ENCODE measurements at regions not wholly inside any gene's neighbourhood (a gene's known extent, or its start where the extent isn't known, plus 50 kb on each side); places are given as distances from the start of the nearest gene placed in this dataset.

DNA sequence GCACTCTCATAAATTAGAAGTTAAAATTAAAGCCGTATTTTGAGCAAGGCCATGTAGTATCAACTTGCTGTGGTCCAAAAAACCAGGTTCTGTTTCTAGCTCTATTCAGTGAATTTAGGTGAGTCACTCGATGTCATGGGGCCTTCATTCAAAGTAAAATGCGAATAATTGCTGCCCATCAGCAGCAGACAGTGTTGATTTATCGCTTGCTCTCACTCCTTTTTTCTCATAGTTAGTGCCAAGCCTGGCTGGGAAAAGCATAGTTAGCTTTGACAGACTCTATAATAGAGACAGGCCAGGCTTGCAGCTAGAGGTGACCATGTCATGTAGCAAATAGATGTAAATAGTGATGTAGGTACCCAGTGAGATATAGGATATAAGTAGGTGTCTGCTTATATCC, 136.0 kb downstream of the EDN1 start:
- H3K4me3 ChIP-seq (replicated peaks in 1 of 4; ENCODE audit: control extremely low read depth in 1 of 4, insufficient read depth in 1 of 4, low read depth in 3 of 4, low read length in 4 of 4) = no peak overlapping the region
- H3K36me3 ChIP-seq (ENCODE audit: control insufficient read depth, insufficient read depth, low read length) = no peaks in the 10 kb centered on the region
- no peaks in the 10 kb centered on the region for H4K20me1 ChIP-seq (ENCODE audit: control insufficient read depth, extremely low read depth, insufficient read depth, low read length)
- no peak for DNase-seq (ENCODE audit: low read depth in 2 of 2)
- H3K4me2 ChIP-seq (ENCODE audit: extremely low read depth, insufficient read depth, low read length) = no peak overlapping the region
- H3K27ac ChIP-seq (ENCODE audit: insufficient read depth, low read length) = no peak overlapping the region
- no peaks in the 10 kb centered on the region for H3K9me3 ChIP-seq (ENCODE audit: control insufficient read depth, insufficient read depth, low read depth, low read length)
- H3K4me1 ChIP-seq (ENCODE audit: control insufficient read depth, extremely low read depth, insufficient read depth, low read length) = no peaks in the 10 kb centered on the region
- H3K9ac ChIP-seq (ENCODE audit: insufficient read depth, low read length) = no peak overlapping the region
- TF ChIP-seq, protein P1, sequence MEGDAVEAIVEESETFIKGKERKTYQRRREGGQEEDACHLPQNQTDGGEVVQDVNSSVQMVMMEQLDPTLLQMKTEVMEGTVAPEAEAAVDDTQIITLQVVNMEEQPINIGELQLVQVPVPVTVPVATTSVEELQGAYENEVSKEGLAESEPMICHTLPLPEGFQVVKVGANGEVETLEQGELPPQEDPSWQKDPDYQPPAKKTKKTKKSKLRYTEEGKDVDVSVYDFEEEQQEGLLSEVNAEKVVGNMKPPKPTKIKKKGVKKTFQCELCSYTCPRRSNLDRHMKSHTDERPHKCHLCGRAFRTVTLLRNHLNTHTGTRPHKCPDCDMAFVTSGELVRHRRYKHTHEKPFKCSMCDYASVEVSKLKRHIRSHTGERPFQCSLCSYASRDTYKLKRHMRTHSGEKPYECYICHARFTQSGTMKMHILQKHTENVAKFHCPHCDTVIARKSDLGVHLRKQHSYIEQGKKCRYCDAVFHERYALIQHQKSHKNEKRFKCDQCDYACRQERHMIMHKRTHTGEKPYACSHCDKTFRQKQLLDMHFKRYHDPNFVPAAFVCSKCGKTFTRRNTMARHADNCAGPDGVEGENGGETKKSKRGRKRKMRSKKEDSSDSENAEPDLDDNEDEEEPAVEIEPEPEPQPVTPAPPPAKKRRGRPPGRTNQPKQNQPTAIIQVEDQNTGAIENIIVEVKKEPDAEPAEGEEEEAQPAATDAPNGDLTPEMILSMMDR (conservative IDR thresholded peaks at IDR 0.05 in 1 of 2, IDR thresholded peaks at IDR 0.05 in 1 of 2; ENCODE audit: low read depth in 1 of 2, low read length in 2 of 2) = no peak
- H3K27me3 ChIP-seq (ENCODE audit: control insufficient read depth, insufficient read depth, low read length) = no peaks in the 10 kb centered on the region
- H3K79me2 ChIP-seq (ENCODE audit: control insufficient read depth, insufficient read depth, low read length) = no peaks in the 10 kb centered on the region
- H2AFZ ChIP-seq (ENCODE audit: low read length) = no peak overlapping the region

DNA sequence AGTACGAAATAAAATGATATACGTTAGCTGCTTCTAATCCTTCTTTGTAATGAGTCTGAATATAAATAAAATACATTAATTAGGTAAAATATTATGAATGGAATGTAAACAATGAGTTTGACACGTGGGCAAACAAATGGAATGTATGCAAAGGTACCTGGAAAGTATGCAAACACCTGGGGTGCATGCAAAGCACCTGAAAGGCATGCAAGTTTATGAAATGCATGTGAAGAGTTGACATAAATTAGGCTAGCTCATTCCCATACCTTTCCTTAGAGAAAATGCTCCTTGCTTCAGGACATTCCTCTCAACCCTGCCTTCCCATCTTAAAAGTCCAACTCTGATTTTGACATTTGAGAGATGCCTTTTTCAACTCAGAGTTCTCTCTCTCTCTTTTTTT, 140.9 kb downstream of the EDN1 start:
- no peak overlapping the region for H3K4me3 ChIP-seq (replicated peaks in 1 of 4; ENCODE audit: control extremely low read depth in 1 of 4, insufficient read depth in 1 of 4, low read depth in 3 of 4, low read length in 4 of 4)
- no peak for DNase-seq (ENCODE audit: low read depth in 2 of 2)
- H4K20me1 ChIP-seq (ENCODE audit: control insufficient read depth, extremely low read depth, insufficient read depth, low read length) = no peaks in the 10 kb centered on the region
- no peak overlapping the region for H3K4me2 ChIP-seq (ENCODE audit: extremely low read depth, insufficient read depth, low read length)
- H3K4me1 ChIP-seq (ENCODE audit: control insufficient read depth, extremely low read depth, insufficient read depth, low read length) = no peaks in the 10 kb centered on the region
- no peak overlapping the region for H3K9ac ChIP-seq (ENCODE audit: insufficient read depth, low read length)
- no peaks in the 10 kb centered on the region for H3K27me3 ChIP-seq (ENCODE audit: control insufficient read depth, insufficient read depth, low read length)
- TF ChIP-seq, protein P1 (conservative IDR thresholded peaks at IDR 0.05 in 1 of 2, IDR thresholded peaks at IDR 0.05 in 1 of 2; ENCODE audit: low read depth in 1 of 2, low read length in 2 of 2) = no peak
- no peak for TF ChIP-seq EZH2 (IDR thresholded peaks at IDR 0.05; ENCODE audit: low read length, missing control alignments)
- H3K36me3 ChIP-seq (ENCODE audit: control insufficient read depth, insufficient read depth, low read length) = no peaks in the 10 kb centered on the region
- H3K79me2 ChIP-seq (ENCODE audit: control insufficient read depth, insufficient read depth, low read length) = no peaks in the 10 kb centered on the region
- no peak overlapping the region for H2AFZ ChIP-seq (ENCODE audit: low read length)
- H3K9me3 ChIP-seq (ENCODE audit: control insufficient read depth, insufficient read depth, low read depth, low read length) = no peaks in the 10 kb centered on the region
- no peak overlapping the region for H3K27ac ChIP-seq (ENCODE audit: insufficient read depth, low read length)

DNA sequence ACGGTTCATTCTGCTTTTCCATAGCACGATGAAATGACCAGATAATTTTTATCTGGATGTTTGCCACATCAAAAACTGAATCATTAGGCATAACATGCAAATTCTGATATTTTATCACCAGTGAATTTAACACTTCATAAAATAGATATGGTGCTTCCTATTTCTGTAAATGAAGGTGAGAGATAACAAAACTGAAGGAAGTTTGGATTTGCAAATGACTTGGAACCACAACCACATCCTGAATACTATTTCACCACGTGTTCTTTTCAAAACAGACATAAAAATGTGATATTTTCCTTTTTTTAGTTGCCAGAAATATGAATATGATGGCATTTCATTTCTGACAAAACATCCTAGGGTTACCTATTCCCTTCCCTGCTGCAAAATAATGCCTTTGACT, 146.1 kb downstream of the EDN1 start:
- H3K9ac ChIP-seq (ENCODE audit: insufficient read depth, low read length) = no peak overlapping the region

More for the DNA sequence above, 146.1 kb downstream of the EDN1 start:
- Histone ChIP-seq H3K36me3 (ENCODE audit: control insufficient read depth, insufficient read depth, low read length) (no peaks in the 10 kb centered on the region), H2AFZ (ENCODE audit: low read length) (no peak overlapping the region), H3K27me3 (ENCODE audit: control insufficient read depth, insufficient read depth, low read length) (no peaks in the 10 kb centered on the region), H3K9me3 (ENCODE audit: control insufficient read depth, insufficient read depth, low read depth, low read length) (no peaks in the 10 kb centered on the region), H3K79me2 (ENCODE audit: control insufficient read depth, insufficient read depth, low read length) (no peaks in the 10 kb centered on the region), H3K27ac (ENCODE audit: insufficient read depth, low read length) (no peak overlapping the region), H3K4me1 (ENCODE audit: control insufficient read depth, extremely low read depth, insufficient read depth, low read length) (no peaks in the 10 kb centered on the region), H3K4me2 (ENCODE audit: extremely low read depth, insufficient read depth, low read length) (no peak overlapping the region), H3K4me3 (replicated peaks in 1 of 4; ENCODE audit: control extremely low read depth in 1 of 4, insufficient read depth in 1 of 4, low read depth in 3 of 4, low read length in 4 of 4) (no peak overlapping the region), H4K20me1 (ENCODE audit: control insufficient read depth, extremely low read depth, insufficient read depth, low read length) (no peaks in the 10 kb centered on the region)
- no peak for DNase-seq (ENCODE audit: low read depth in 2 of 2)
- TF ChIP-seq, protein P1 (conservative IDR thresholded peaks at IDR 0.05 in 1 of 2, IDR thresholded peaks at IDR 0.05 in 1 of 2; ENCODE audit: low read depth in 1 of 2, low read length in 2 of 2) = no peak
- no peak for TF ChIP-seq EZH2 (IDR thresholded peaks at IDR 0.05; ENCODE audit: low read length, missing control alignments)

Data from fibroblast of lung (primary cell).